ENCODE measurements at regions not wholly inside any gene's neighbourhood (a gene's known extent, or its start where the extent isn't known, plus 50 kb on each side); places are given as distances from the start of the nearest gene placed in this dataset.

- Histone ChIP-seq H3K4me3 (no peak overlapping the region), H3K36me3 (ENCODE audit: insufficient read depth, low read length) (no peaks in the 10 kb centered on the region), H3K27ac (no peak overlapping the region), H3K9ac (ENCODE audit: insufficient read length) (no peak overlapping the region), H3K9me3 (ENCODE audit: low read depth, low read length) (no peaks in the 10 kb centered on the region)
- TF ChIP-seq FOXP2 (optimal IDR thresholded peaks at IDR 0.05; ENCODE audit: control extremely low read depth, extremely low read length, insufficient read depth) (no peak), POLR2AphosphoS5 (IDR thresholded peaks at IDR 0.05; ENCODE audit: borderline replicate concordance, low read depth, low read length) (no peak), EZH2 (IDR thresholded peaks at IDR 0.05) (no peak)
- DNase-seq (ENCODE audit: low read depth, low spot score): no peak
Observed at GRCh38 chr5:168147106-168147505, 144.3 kb upstream of the WWC1 start.

GRCh38 chr5:168147568-168148360 lies 143.7 kb upstream of the WWC1 start:
- no peaks in the 10 kb centered on the region for H3K36me3 ChIP-seq (ENCODE audit: insufficient read depth, low read length)
- no peak overlapping the region for H3K27ac ChIP-seq
- no peak overlapping the region for H3K4me3 ChIP-seq
- H3K9ac ChIP-seq (ENCODE audit: insufficient read length): no peak overlapping the region
- no peaks in the 10 kb centered on the region for H3K9me3 ChIP-seq (ENCODE audit: low read depth, low read length)
- no peak for TF ChIP-seq FOXP2 (optimal IDR thresholded peaks at IDR 0.05; ENCODE audit: control extremely low read depth, extremely low read length, insufficient read depth)
- TF ChIP-seq POLR2AphosphoS5 (IDR thresholded peaks at IDR 0.05; ENCODE audit: borderline replicate concordance, low read depth, low read length): no peak
- no peak for DNase-seq (ENCODE audit: low read depth, low spot score)

DNA sequence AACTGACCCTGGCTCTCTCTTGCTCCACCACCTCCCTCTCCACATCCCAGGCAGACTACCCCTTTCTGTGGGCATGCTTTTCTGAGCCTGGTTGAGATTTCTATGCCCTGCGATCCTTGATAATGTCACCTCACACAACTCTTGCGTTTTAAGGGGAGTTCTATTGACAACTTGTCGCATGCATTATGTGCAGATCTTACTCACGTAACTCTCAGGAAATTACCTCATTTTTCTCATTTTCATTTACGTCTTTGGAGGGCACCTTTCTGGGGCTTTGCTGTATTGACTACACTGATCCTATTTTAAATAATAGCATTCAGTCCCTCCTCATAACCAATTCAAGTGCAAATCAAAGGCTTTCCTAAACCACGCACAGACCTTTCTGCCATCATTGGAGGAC lies 140.4 kb upstream of the WWC1 start:
- TF ChIP-seq POLR2AphosphoS5 (IDR thresholded peaks at IDR 0.05; ENCODE audit: borderline replicate concordance, low read depth, low read length) (no peak), EZH2 (IDR thresholded peaks at IDR 0.05) (no peak), FOXP2 (optimal IDR thresholded peaks at IDR 0.05; ENCODE audit: control extremely low read depth, extremely low read length, insufficient read depth) (no peak)
- DNase-seq (ENCODE audit: low read depth, low spot score): no peak
- no peak overlapping the region for H3K27ac ChIP-seq
- H3K9me3 ChIP-seq (ENCODE audit: low read depth, low read length): no peaks in the 10 kb centered on the region
- H3K9ac ChIP-seq (ENCODE audit: insufficient read length): no peak overlapping the region
- H3K4me3 ChIP-seq: no peak overlapping the region
- no peaks in the 10 kb centered on the region for H3K36me3 ChIP-seq (ENCODE audit: insufficient read depth, low read length)

GRCh38 chr5:168152660-168153059 lies 138.8 kb upstream of the WWC1 start:
- Histone ChIP-seq H3K36me3 (ENCODE audit: insufficient read depth, low read length) (no peaks in the 10 kb centered on the region), H3K4me3 (no peak overlapping the region), H3K9me3 (ENCODE audit: low read depth, low read length) (no peaks in the 10 kb centered on the region), H3K27ac (no peak overlapping the region), H3K9ac (ENCODE audit: insufficient read length) (no peak overlapping the region)
- TF ChIP-seq EZH2 (IDR thresholded peaks at IDR 0.05) (no peak), FOXP2 (optimal IDR thresholded peaks at IDR 0.05; ENCODE audit: control extremely low read depth, extremely low read length, insufficient read depth) (no peak)
- no peak for DNase-seq (ENCODE audit: low read depth, low spot score)

DNA sequence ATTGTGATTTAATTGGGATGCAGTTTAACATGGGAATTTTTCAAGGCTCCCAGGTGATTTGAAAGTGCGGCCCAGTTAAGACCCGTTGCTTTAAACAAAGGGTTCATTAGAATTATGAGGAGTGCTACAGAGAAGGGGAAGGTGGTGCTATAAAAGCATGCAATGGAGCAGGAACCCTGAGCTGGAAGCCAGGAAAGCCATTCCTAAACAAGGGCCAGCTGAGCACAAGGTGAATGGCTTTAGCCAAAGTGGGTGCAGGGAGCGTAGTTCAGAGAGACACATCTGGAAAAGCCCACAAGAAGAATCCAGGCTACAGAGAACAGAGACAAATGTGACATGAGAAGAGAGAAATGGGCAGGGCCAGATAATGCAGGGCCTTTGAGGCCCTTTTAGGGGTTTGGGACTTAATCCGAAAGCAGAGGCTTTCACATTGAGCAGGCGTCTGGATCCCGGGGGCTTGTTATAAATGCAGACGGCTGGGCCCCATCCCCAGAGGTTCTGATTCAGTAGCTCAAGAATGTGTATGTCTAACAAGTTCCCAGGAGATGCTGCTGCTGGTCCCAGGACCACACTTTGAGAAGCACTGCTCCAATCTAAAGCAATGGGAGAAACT lies 138.1 kb upstream of the WWC1 start:
- TF ChIP-seq EZH2 (IDR thresholded peaks at IDR 0.05): no peak
- H3K9me3 ChIP-seq (ENCODE audit: low read depth, low read length): no peaks in the 10 kb centered on the region
- no peak overlapping the region for H3K4me3 ChIP-seq
- no peak overlapping the region for H3K27ac ChIP-seq
- H3K36me3 ChIP-seq (ENCODE audit: insufficient read depth, low read length): no peaks in the 10 kb centered on the region
- DNase-seq (ENCODE audit: low read depth, low spot score): no peak
- H3K9ac ChIP-seq (ENCODE audit: insufficient read length): no peak overlapping the region

DNA sequence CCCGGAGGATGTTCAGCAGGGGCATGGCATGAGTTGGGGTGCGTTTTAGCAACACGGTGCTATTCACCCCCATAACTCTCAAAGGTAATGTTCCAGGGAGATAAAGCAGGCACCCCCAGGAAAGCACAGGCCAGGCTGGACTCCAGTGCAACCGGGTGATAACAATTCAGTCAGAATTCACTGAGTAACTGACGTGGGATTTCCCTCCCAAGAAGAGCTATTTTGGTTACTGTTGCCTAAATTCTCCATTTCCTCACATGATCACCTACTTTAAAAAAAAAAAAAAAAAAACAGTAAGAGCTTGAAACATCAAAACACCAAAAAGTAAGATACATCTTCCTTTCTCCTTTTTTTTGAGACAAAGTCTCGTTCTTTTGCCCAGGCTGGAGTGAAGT lies 137.6 kb upstream of the WWC1 start:
- no peak overlapping the region for H3K4me3 ChIP-seq
- no peak overlapping the region for H3K9ac ChIP-seq (ENCODE audit: insufficient read length)
- no peak for DNase-seq (ENCODE audit: low read depth, low spot score)
- no peaks in the 10 kb centered on the region for H3K36me3 ChIP-seq (ENCODE audit: insufficient read depth, low read length)
- H3K27ac ChIP-seq: no peak overlapping the region
- TF ChIP-seq POLR2AphosphoS5 (IDR thresholded peaks at IDR 0.05; ENCODE audit: borderline replicate concordance, low read depth, low read length) (no peak), FOXP2 (optimal IDR thresholded peaks at IDR 0.05; ENCODE audit: control extremely low read depth, extremely low read length, insufficient read depth) (no peak), EZH2 (IDR thresholded peaks at IDR 0.05) (no peak)
- H3K9me3 ChIP-seq (ENCODE audit: low read depth, low read length): no peaks in the 10 kb centered on the region

- Histone ChIP-seq H3K36me3 (ENCODE audit: insufficient read depth, low read length) (no peaks in the 10 kb centered on the region), H3K9me3 (ENCODE audit: low read depth, low read length) (no peaks in the 10 kb centered on the region), H3K9ac (ENCODE audit: insufficient read length) (no peak overlapping the region), H3K4me3 (no peak overlapping the region), H3K27ac (no peak overlapping the region)
- DNase-seq (ENCODE audit: low read depth, low spot score): no peak
- TF ChIP-seq EZH2 (IDR thresholded peaks at IDR 0.05) (no peak), POLR2AphosphoS5 (IDR thresholded peaks at IDR 0.05; ENCODE audit: borderline replicate concordance, low read depth, low read length) (no peak), FOXP2 (optimal IDR thresholded peaks at IDR 0.05; ENCODE audit: control extremely low read depth, extremely low read length, insufficient read depth) (no peak)
Observed at GRCh38 chr5:168155585-168155984, 135.9 kb upstream of the WWC1 start.

- Histone ChIP-seq H3K9me3 (ENCODE audit: low read depth, low read length) (no peaks in the 10 kb centered on the region), H3K36me3 (ENCODE audit: insufficient read depth, low read length) (no peaks in the 10 kb centered on the region), H3K4me3 (no peak overlapping the region), H3K9ac (ENCODE audit: insufficient read length) (no peak overlapping the region), H3K27ac (no peak overlapping the region)
- TF ChIP-seq EZH2 (IDR thresholded peaks at IDR 0.05): no peak
- TF ChIP-seq POLR2AphosphoS5 (IDR thresholded peaks at IDR 0.05; ENCODE audit: borderline replicate concordance, low read depth, low read length): no peak
- no peak for TF ChIP-seq FOXP2 (optimal IDR thresholded peaks at IDR 0.05; ENCODE audit: control extremely low read depth, extremely low read length, insufficient read depth)
- DNase-seq (ENCODE audit: low read depth, low spot score): no peak
Observed at GRCh38 chr5:168156170-168156569, 135.3 kb upstream of the WWC1 start.

GRCh38 chr5:168157141-168157540 lies 134.3 kb upstream of the WWC1 start:
- Histone ChIP-seq H3K9me3 (ENCODE audit: low read depth, low read length) (no peaks in the 10 kb centered on the region), H3K36me3 (ENCODE audit: insufficient read depth, low read length) (no peaks in the 10 kb centered on the region), H3K4me3 (no peak overlapping the region), H3K27ac (no peak overlapping the region), H3K9ac (ENCODE audit: insufficient read length) (no peak overlapping the region)
- DNase-seq (ENCODE audit: low read depth, low spot score): no peak
- TF ChIP-seq POLR2AphosphoS5 (IDR thresholded peaks at IDR 0.05; ENCODE audit: borderline replicate concordance, low read depth, low read length): no peak
- no peak for TF ChIP-seq FOXP2 (optimal IDR thresholded peaks at IDR 0.05; ENCODE audit: control extremely low read depth, extremely low read length, insufficient read depth)
- TF ChIP-seq EZH2 (IDR thresholded peaks at IDR 0.05): no peak
